ENCODE measurements at regions not wholly inside any gene's neighbourhood (a gene's known extent, or its start where the extent isn't known, plus 50 kb on each side); places are given as distances from the start of the nearest gene placed in this dataset.

GRCh38 chr3:89576417-89576816 lies 469.0 kb downstream of the EPHA3 start:
- TF ChIP-seq CTCF (IDR thresholded peaks at IDR 0.05) (no peak), POLR2A (IDR thresholded peaks at IDR 0.05) (no peak), EP300 (IDR thresholded peaks at IDR 0.05) (no peak)
